ENCODE measurements at regions not wholly inside any gene's neighbourhood (a gene's known extent, or its start where the extent isn't known, plus 50 kb on each side); places are given as distances from the start of the nearest gene placed in this dataset.

DNA sequence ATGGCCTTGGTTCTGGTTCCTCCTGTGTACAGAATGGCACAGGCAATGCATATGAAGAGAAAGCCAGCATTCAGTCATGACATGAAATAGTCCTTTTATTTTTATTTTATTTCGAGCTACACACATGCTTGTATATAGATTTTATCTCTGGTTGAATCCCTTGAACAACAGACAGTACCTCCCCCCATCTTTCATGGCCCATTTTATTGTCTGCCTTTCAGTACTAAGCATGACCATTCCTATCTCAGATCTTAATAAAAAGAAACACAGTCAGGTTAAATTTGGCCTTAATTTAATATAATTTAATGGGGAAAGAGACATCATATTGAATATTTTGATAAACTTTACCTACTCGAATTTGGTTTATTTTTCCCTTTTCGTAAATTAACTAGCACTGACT is 76.4 kb upstream of the VANGL1 start:
- intact Hi-C loops (cut with DNase I): no loop called here
- DNase-seq: no peak
- Histone ChIP-seq H3K4me3 (no peak overlapping the region), H3K27ac (no peak overlapping the region), H3K9me3 (peaks cover 0 to 10% (median 7%) of the 10 kb centered on the region in 3 donors), H3K27me3 (peaks cover 0 to 44% (median 0%) of the 10 kb centered on the region in 4 donors), H3K36me3 (no peaks in the 10 kb centered on the region), H3K4me1 (no peaks in the 10 kb centered on the region)
- TF ChIP-seq CTCF (IDR thresholded peaks at IDR 0.05): no peak
- TF ChIP-seq POLR2A (IDR thresholded peaks at IDR 0.05): no peak
- 61 to 75% methylated on average over 3 of the region's 3 CpGs for WGBS, 2 donors

DNA sequence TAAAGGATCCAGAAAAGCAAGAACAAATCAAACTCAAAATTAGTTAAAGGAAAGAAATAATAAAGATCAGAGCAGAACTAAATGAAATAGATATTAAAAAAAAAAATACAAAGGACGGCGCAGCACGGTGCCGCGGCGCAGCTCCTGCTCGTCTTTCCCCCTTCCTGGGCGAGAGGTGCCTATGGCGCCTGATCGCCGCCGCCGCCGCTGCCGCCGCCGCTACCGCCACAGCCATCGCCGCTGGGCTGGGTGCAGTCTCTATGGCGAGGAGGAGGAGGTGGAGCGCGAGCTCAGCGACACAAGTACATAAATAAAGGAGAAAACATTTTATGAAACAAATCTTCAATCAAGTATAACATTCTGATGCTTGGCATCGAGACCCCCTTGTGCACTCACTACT is 77.6 kb upstream of the VANGL1 start:
- TF ChIP-seq CTCF (IDR thresholded peaks at IDR 0.05) (no peak), POLR2A (IDR thresholded peaks at IDR 0.05) (no peak)
- DNase-seq: no peak
- H3K36me3 ChIP-seq: no peaks in the 10 kb centered on the region
- no peak overlapping the region for H3K27ac ChIP-seq
- no peak overlapping the region for H3K4me3 ChIP-seq
- peaks cover 0 to 10% (median 7%) of the 10 kb centered on the region in 3 donors for H3K9me3 ChIP-seq
- H3K27me3 ChIP-seq: peaks cover 0 to 45% (median 0%) of the 10 kb centered on the region in 4 donors
- 12 to 24% methylated on average over 24 to 25 of the region's 25 CpGs for WGBS, 2 donors
- no peaks in the 10 kb centered on the region for H3K4me1 ChIP-seq
- intact Hi-C loops (cut with DNase I): no loop called here

DNA sequence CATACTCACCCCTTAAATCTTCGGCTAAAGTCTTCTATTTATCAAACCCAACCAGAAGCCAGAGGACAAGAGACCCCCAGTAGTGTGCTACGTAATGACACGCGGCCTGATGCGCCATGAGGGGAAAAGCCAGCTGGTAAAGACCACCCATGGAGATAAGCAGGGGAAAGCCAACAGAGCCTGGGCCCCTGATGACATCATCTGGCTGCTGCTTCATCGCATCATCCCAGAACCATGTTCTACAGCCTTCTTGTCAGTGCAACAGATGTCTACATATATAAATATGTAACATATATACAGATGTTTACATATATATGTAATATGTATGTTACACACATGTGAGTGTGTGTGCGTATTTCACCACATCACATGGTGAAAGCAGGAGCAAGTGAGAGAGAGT is 81.7 kb upstream of the VANGL1 start:
- DNase-seq: no peak
- Histone ChIP-seq H3K27ac (no peak overlapping the region), H3K36me3 (no peaks in the 10 kb centered on the region), H3K27me3 (peaks cover 0 to 43% (median 0%) of the 10 kb centered on the region in 4 donors), H3K4me1 (no peaks in the 10 kb centered on the region), H3K9me3 (no peaks in the 10 kb centered on the region), H3K4me3 (no peak overlapping the region)
- whole genome bisulfite sequencing, 2 donors: 47 to 64% methylated on average over 6 to 7 of the region's 7 CpGs
- TF ChIP-seq CTCF (IDR thresholded peaks at IDR 0.05): no peak
- TF ChIP-seq POLR2A (IDR thresholded peaks at IDR 0.05): no peak
- intact Hi-C loops (cut with DNase I): no loop called here

GRCh38 chr1:115558275-115558674 is 83.5 kb upstream of the VANGL1 start:
- Histone ChIP-seq H3K4me3 (no peak overlapping the region), H3K36me3 (no peaks in the 10 kb centered on the region), H3K27ac (no peak overlapping the region), H3K27me3 (peaks cover 0 to 26% (median 0%) of the 10 kb centered on the region in 4 donors), H3K9me3 (no peaks in the 10 kb centered on the region), H3K4me1 (no peaks in the 10 kb centered on the region)
- DNase-seq: no peak
- no peak for TF ChIP-seq CTCF (IDR thresholded peaks at IDR 0.05)
- TF ChIP-seq POLR2A (IDR thresholded peaks at IDR 0.05): no peak
- 78 to 92% methylated on average over 2 of the region's 2 CpGs for WGBS, 2 donors
- intact Hi-C loops (cut with DNase I): no loop called here

GRCh38 chr1:115557715-115558114 is 84.1 kb upstream of the VANGL1 start:
- Histone ChIP-seq H3K27me3 (peaks cover 0 to 20% (median 0%) of the 10 kb centered on the region in 4 donors), H3K27ac (no peak overlapping the region), H3K9me3 (no peaks in the 10 kb centered on the region), H3K4me3 (no peak overlapping the region), H3K4me1 (no peaks in the 10 kb centered on the region), H3K36me3 (no peaks in the 10 kb centered on the region)
- WGBS, 2 donors: 60 to 69% methylated on average over 1 of the region's 1 CpG
- intact Hi-C loops (cut with DNase I): no loop called here
- no peak for DNase-seq
- TF ChIP-seq CTCF (IDR thresholded peaks at IDR 0.05): no peak
- TF ChIP-seq POLR2A (IDR thresholded peaks at IDR 0.05): no peak

All from esophagus squamous epithelium (tissue), 5 donors.